Upper lobe of right lung (tissue), 1 donor: ENCODE measurements at regions not wholly inside any gene's neighbourhood (a gene's known extent, or its start where the extent isn't known, plus 50 kb on each side); places are given as distances from the start of the nearest gene placed in this dataset.

Source experiments
- ATAC-seq: fragments of 200-7000 bp; cut with Tn5 transposase; one replicate; pipeline ENCODE4 v1.9.1; 2020; ENCODE audit warnings: mild to moderate bottlenecking, moderate library complexity
- DNase-seq: peaks from one replicate; pipeline ENCODE4 v3.0.0-alpha.2; 2020
- H3K27ac ChIP-seq: fragments of 200-600 bp; one replicate; pipeline ENCODE4 v1.8.0; 2022
- H3K27me3 ChIP-seq: fragments of 200-600 bp; one replicate; pipeline ENCODE4 v1.8.0; 2022; ENCODE audit warnings: mild to moderate bottlenecking
- H3K36me3 ChIP-seq: fragments of 200-600 bp; one replicate; pipeline ENCODE4 v1.8.0; 2022
- H3K4me1 ChIP-seq: fragments of 200-600 bp; one replicate; pipeline ENCODE4 v1.8.0; 2022
- H3K4me3 ChIP-seq: fragments of 200-600 bp; one replicate; pipeline ENCODE4 v1.8.0; 2022; ENCODE audit warnings: mild to moderate bottlenecking
- H3K9me3 ChIP-seq: fragments of 200-600 bp; one replicate; pipeline ENCODE4 v1.8.0; 2022
- intact Hi-C: fragments of 100-400 bp; cut with DNase I; formaldehyde crosslinking; loops from one replicate; pipeline ENCODE4 v1.11.0; 2022
- TF ChIP-seq, protein P1 (sequence below): fragments of 200-600 bp; IDR thresholded peaks from one replicate; pipeline ENCODE4 v1.8.0; 2022; ENCODE audit warnings: antibody characterized with exemption
- donor health status: DM: no; HTN: yes; CAD: no; lungs with severe emphysema.

DNA sequence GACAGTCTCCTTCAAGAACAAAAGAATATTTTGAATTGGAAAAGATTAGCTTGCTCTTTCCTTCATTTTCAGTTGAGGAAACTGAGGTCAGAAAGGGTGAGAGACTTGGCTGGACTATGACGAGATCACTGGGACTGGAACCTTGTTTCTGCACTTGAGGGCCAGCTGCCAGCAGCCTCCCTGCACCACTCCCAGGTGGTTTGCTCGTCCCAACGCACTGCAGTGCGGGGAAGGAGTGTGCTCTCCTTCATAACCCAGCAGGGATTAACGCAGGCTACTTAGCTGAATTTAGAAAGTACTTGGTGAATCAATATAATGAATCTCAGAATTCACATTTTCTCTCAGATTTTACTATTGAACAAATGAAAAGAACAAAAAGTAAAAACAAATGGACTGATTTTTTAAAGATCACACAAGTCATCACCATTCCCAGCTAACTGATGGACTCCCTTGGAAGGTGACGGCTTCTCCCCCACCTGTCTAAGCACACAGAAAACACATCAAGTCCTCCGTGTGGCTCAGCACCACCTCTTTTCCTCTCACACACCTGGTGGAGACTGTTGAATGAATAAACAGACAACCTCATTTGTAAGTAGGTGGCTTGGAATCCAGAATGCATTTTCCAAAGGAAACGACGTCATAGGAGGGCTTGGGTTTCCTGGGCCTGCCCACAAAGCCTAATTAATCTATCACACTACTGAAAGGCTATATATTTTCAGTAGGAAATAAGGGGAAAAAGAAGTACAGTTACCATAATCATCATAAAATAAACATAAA is 121.0 kb downstream of the QRSL1 start:
- Histone ChIP-seq H3K27ac (no peak overlapping the region), H3K4me1 (no peaks in the 10 kb centered on the region), H3K27me3 (no peaks in the 10 kb centered on the region), H3K9me3 (no peaks in the 10 kb centered on the region), H3K4me3 (no peak overlapping the region), H3K36me3 (no peaks in the 10 kb centered on the region)
- DNase-seq (no peak), ATAC-seq (no peak)
- TF ChIP-seq, protein P1, sequence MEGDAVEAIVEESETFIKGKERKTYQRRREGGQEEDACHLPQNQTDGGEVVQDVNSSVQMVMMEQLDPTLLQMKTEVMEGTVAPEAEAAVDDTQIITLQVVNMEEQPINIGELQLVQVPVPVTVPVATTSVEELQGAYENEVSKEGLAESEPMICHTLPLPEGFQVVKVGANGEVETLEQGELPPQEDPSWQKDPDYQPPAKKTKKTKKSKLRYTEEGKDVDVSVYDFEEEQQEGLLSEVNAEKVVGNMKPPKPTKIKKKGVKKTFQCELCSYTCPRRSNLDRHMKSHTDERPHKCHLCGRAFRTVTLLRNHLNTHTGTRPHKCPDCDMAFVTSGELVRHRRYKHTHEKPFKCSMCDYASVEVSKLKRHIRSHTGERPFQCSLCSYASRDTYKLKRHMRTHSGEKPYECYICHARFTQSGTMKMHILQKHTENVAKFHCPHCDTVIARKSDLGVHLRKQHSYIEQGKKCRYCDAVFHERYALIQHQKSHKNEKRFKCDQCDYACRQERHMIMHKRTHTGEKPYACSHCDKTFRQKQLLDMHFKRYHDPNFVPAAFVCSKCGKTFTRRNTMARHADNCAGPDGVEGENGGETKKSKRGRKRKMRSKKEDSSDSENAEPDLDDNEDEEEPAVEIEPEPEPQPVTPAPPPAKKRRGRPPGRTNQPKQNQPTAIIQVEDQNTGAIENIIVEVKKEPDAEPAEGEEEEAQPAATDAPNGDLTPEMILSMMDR, result no peak
- intact Hi-C loops, result no loop called here

DNA sequence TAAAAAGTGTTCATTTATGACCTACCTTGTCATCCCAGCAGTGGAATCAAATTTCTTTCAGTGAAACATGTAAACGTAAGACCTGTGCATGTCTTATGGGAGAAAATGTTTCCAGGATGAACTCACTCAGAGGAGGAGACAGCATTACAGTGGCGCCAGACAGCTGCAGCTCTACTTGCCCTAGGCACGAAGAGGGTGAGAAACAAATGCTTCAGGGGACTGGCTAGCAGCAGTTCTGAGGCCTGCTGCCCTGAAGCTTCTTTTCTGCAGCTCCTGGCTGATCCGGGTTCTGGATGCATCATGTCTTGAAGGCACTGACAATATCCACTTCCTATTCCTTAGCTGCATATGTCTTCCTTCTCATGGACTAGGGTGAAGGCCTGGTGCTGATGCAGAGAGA is 120.2 kb downstream of the QRSL1 start:
- TF ChIP-seq, protein P1, result no peak
- no peak for ATAC-seq
- intact Hi-C loops, result no loop called here

DNA sequence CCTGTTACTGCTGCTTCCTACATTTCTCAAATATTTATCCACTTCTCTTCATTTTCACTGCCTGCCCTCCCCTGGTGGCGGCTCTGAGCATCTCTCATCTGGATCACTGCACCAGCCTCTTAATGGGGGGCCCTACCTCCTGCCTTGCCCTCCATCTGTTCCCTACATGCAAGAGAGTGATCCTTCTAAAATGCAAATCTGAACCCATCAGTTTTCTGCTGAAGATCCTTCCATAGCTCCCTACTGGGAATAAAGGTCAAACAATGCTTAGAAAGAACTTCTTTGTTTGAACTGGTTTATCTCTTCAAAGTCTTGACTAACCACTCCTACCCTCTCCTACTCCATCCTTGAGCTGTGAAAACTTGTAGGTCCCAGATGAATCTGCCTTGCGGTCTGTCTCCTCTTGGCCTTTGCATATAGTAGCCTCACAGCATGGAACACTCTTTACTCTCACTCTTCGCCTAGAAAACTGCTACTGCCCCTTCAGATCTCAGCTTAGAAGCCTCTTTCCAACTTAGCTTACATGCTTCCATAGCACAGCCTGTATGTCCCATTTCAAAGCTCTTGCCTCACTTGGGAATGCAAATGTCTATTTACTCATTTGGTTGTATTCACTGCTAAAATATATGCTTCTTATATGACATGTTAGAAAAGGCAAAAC is 119.3 kb downstream of the QRSL1 start:
- TF ChIP-seq, protein P1, result no peak

More for the DNA sequence above, 120.2 kb downstream of the QRSL1 start:
- Histone ChIP-seq H3K4me1 (no peaks in the 10 kb centered on the region), H3K36me3 (no peaks in the 10 kb centered on the region), H3K9me3 (no peaks in the 10 kb centered on the region), H3K4me3 (no peak overlapping the region), H3K27ac (no peak overlapping the region), H3K27me3 (no peaks in the 10 kb centered on the region)
- DNase-seq, result no peak

DNA sequence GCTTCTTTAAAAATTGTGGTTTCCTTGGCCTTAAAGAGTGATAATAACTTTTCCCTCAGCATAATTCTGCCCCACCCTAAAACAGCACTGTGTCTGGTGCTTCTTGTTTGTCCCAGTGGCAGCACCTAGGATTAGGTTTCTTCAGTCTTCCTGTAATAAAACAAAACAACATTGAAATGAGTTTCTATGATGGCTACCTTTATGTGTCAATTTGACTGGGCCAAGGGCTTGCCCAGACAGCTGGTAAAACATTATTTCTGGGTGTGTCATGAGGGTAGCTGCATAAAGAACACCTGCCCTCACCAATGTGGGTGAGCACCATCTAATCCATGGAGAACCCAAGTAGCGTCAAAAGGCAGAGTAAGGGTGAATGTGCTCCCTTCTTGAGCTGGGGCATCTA is 117.8 kb downstream of the QRSL1 start:
- intact Hi-C loops, result no loop called here
- ATAC-seq, result no peak
- Histone ChIP-seq H3K27me3 (no peaks in the 10 kb centered on the region), H3K9me3 (no peaks in the 10 kb centered on the region), H3K4me1 (no peaks in the 10 kb centered on the region), H3K27ac (no peak overlapping the region), H3K36me3 (no peaks in the 10 kb centered on the region), H3K4me3 (no peak overlapping the region)
- TF ChIP-seq, protein P1, result no peak
- no peak for DNase-seq

More for the DNA sequence above, 119.3 kb downstream of the QRSL1 start:
- ATAC-seq (no peak), DNase-seq (no peak)
- Histone ChIP-seq H3K36me3 (no peaks in the 10 kb centered on the region), H3K27ac (no peak overlapping the region), H3K27me3 (no peaks in the 10 kb centered on the region), H3K4me3 (no peak overlapping the region), H3K9me3 (no peaks in the 10 kb centered on the region), H3K4me1 (no peaks in the 10 kb centered on the region)
- intact Hi-C loops, result no loop called here

DNA sequence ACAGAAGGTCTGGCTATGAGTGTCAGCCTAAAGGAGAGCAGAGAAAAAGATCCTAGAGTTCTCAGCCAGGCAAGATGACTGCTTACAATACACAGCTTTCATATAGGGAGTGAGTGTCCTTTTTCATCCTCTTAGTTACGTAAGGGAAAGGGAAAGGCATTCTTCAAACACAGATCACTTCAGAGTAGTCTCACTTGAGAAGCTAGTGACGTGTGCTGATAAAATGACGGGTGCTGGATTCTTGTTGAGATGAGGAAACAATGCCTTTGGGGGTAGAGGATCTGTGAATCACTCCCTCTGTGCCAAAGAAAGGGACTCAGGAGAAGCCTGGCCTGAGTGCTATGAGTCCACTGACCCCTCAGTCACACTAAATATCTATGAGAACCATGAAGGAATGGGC is 117.3 kb downstream of the QRSL1 start:
- Histone ChIP-seq H3K4me3 (no peak overlapping the region), H3K36me3 (no peaks in the 10 kb centered on the region), H3K9me3 (no peaks in the 10 kb centered on the region), H3K27me3 (no peaks in the 10 kb centered on the region), H3K27ac (no peak overlapping the region), H3K4me1 (no peaks in the 10 kb centered on the region)
- intact Hi-C loops, result no loop called here
- DNase-seq (no peak), ATAC-seq (peak; percentile 67)
- TF ChIP-seq, protein P1, result no peak
